ENCODE measurements at regions not wholly inside any gene's neighbourhood (a gene's known extent, or its start where the extent isn't known, plus 50 kb on each side); places are given as distances from the start of the nearest gene placed in this dataset.
"Not testable (repeated sequence)": the region's sequence is repeated elsewhere in the genome, so short reads cannot be mapped to it uniquely, and the experiment has no call there.

GRCh38 chr9:27835286-27835685 lies 262.0 kb upstream of the C9orf72 start:
- H3K4me1 ChIP-seq: no peaks in the 10 kb centered on the region
- DNase-seq (ENCODE audit: low spot score in 2 of 2): no peak
- H3K9me3 ChIP-seq: no peaks in the 10 kb centered on the region
- TF ChIP-seq CTCF (IDR thresholded peaks at IDR 0.05): no peak
- H3K4me3 ChIP-seq: no peak overlapping the region
- H3K27me3 ChIP-seq: no peaks in the 10 kb centered on the region
- intact Hi-C loops (cut with DNase I): no loop called here
- H3K36me3 ChIP-seq: no peaks in the 10 kb centered on the region
- H3K27ac ChIP-seq: no peak overlapping the region

GRCh38 chr9:27835746-27836145 lies 262.5 kb upstream of the C9orf72 start:
- intact Hi-C loops (cut with DNase I): no loop called here
- no peaks in the 10 kb centered on the region for H3K4me1 ChIP-seq
- H3K4me3 ChIP-seq: no peak overlapping the region
- H3K9me3 ChIP-seq: no peaks in the 10 kb centered on the region
- DNase-seq (ENCODE audit: low spot score in 2 of 2): no peak
- H3K27me3 ChIP-seq: no peaks in the 10 kb centered on the region
- no peak for TF ChIP-seq CTCF (IDR thresholded peaks at IDR 0.05)
- H3K36me3 ChIP-seq: no peaks in the 10 kb centered on the region
- H3K27ac ChIP-seq: no peak overlapping the region

- H3K27ac ChIP-seq: no peak overlapping the region
- H3K4me3 ChIP-seq: no peak overlapping the region
- no peak for DNase-seq (ENCODE audit: low spot score in 2 of 2)
- H3K9me3 ChIP-seq: no peaks in the 10 kb centered on the region
- no peaks in the 10 kb centered on the region for H3K27me3 ChIP-seq
- H3K36me3 ChIP-seq: no peaks in the 10 kb centered on the region
- no peaks in the 10 kb centered on the region for H3K4me1 ChIP-seq
- TF ChIP-seq CTCF (IDR thresholded peaks at IDR 0.05): no peak
- intact Hi-C loops (cut with DNase I): no loop called here
These were observed 263.6 kb upstream of the C9orf72 start for GRCh38 chr9:27836661-27837401.

- no peaks in the 10 kb centered on the region for H3K9me3 ChIP-seq
- intact Hi-C loops (cut with DNase I): no loop called here
- H3K4me1 ChIP-seq: no peaks in the 10 kb centered on the region
- no peak for TF ChIP-seq CTCF (IDR thresholded peaks at IDR 0.05)
- no peak for DNase-seq (ENCODE audit: low spot score in 2 of 2)
- no peak overlapping the region for H3K4me3 ChIP-seq
- H3K27me3 ChIP-seq: no peaks in the 10 kb centered on the region
- H3K27ac ChIP-seq: no peak overlapping the region
- no peaks in the 10 kb centered on the region for H3K36me3 ChIP-seq
These were observed 265.6 kb upstream of the C9orf72 start for GRCh38 chr9:27838876-27839275.

- intact Hi-C loops (cut with DNase I); H3K4me3 ChIP-seq; H3K27me3 ChIP-seq; H3K4me1 ChIP-seq; H3K27ac ChIP-seq; H3K36me3 ChIP-seq; H3K9me3 ChIP-seq; DNase-seq (ENCODE audit: low spot score in 2 of 2): not testable (repeated sequence)
These were observed 266.5 kb upstream of the C9orf72 start for GRCh38 chr9:27839767-27840166.

GRCh38 chr9:27844797-27845196 lies 271.5 kb upstream of the C9orf72 start:
- no peak for TF ChIP-seq CTCF (IDR thresholded peaks at IDR 0.05)
- H3K27me3 ChIP-seq: no peaks in the 10 kb centered on the region
- H3K36me3 ChIP-seq: no peaks in the 10 kb centered on the region
- intact Hi-C loops (cut with DNase I): no loop called here
- H3K4me3 ChIP-seq: no peak overlapping the region
- no peak for DNase-seq (ENCODE audit: low spot score in 2 of 2)
- H3K9me3 ChIP-seq: no peaks in the 10 kb centered on the region
- H3K4me1 ChIP-seq: no peaks in the 10 kb centered on the region
- H3K27ac ChIP-seq: no peak overlapping the region

Measured in ascending aorta (tissue), 2 donors.